GM18909 (cell line): ENCODE measurements at regions not wholly inside any gene's neighbourhood (a gene's known extent, or its start where the extent isn't known, plus 50 kb on each side); places are given as distances from the start of the nearest gene placed in this dataset.
"Not testable (repeated sequence)": the region's sequence is repeated elsewhere in the genome, so short reads cannot be mapped to it uniquely, and the experiment has no call there.

Experiments
- ATAC-seq: cut with Tn5 transposase; IDR thresholded peaks from one replicate; pipeline ENCODE4 v1.9.1; 2021; ENCODE audit warnings: mild to moderate bottlenecking; ENCODE audit not compliant: unreplicated experiment, poor library complexity

DNA sequence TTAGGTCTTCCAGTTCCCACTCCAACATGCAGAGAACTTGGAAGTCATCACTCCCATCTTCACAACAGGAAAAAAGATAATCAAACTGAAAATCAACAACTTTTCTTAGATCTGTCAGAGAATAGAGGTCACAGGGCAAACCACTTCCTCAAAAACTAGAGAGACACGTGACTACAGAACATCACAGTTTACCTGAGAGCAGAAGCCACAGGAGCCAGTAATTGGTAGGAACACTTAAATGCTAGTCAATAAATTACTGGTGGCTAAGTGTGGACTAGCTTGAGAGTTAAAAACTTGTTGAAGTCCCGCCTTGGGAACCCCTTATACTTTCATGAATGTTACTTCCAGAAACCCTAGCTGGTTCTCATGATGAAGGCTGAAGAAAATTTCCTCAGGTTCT lies 81.1 kb downstream of the THSD1 start:
- ATAC-seq = peak; percentile 66

- ATAC-seq = no peak
Observed at GRCh38 chr13:52319876-52320275, 86.1 kb downstream of the THSD1 start.

DNA sequence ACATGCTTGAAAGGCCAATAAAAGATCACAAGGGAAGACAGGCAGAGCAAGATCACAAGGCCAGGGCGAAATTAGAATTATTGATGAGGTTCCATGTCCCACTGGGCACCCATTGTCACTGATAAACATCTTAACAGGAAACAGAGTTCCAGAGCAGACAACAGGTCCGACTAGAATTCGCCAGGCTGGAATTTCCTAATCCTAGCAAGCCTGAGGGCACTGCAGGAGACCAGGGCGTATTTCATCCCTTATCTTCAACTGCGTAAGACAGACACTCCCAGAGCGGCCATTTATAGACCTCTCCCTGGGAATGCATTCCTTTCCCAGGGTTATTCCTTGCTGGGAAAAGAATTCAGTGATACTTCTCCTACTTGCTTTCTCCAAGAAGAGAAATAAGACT lies 96.1 kb downstream of the THSD1 start:
- ATAC-seq = not testable (repeated sequence)

- ATAC-seq = not testable (repeated sequence)
Observed at GRCh38 chr13:52306336-52306735, 99.6 kb downstream of the THSD1 start.

- not testable (repeated sequence) for ATAC-seq
Observed at GRCh38 chr13:52303098-52303497, 102.9 kb downstream of the THSD1 start.

DNA sequence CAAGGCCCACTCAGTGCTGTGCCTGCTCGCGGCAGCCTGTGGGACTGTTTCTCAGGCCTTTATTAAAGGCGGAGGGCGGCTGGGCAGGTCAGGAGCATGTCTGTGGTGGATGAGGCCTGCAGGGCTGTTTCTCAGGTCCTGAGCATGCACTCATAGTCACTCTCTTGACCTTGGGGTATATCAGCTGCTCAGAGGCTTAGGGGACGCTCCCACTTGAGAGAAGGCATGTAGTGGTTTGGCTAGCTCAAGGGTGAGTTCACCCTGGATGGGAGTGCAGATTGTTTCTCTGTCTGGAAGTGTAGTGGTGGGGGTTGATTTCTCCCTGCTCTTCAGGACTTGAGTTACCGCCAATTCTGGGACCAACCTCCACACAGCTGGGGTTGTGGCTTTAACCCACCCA lies 103.3 kb downstream of the THSD1 start:
- not testable (repeated sequence) for ATAC-seq

DNA sequence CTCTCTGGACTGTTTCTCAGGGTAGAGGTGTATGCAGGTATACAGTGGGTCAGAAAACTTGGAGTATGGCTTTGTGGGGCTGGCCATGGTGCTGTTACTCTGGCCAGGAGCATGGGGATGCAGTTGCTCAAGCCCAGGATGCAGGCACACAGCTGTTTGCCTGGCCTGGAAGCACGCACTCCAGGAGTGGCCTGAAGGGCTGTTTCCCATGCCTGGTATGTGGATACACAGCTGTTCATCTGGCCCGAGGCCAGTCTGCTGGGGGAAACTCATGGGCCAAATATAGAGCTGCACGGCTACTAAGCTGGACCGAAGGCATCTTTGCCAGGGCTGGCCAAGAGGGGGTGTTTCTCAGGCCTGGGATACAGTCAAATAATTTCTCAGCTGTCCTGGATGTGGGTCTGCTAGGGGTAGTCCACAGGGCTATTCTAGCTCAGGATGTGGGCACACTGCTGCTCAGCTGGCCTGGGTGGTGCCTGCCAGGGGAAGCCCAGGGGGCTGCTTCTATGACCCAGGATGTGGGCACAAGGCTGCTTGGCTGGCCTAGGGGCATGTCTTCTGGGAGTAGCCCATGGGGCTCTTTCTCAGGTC lies 104.1 kb downstream of the THSD1 start:
- ATAC-seq = not testable (repeated sequence)

DNA sequence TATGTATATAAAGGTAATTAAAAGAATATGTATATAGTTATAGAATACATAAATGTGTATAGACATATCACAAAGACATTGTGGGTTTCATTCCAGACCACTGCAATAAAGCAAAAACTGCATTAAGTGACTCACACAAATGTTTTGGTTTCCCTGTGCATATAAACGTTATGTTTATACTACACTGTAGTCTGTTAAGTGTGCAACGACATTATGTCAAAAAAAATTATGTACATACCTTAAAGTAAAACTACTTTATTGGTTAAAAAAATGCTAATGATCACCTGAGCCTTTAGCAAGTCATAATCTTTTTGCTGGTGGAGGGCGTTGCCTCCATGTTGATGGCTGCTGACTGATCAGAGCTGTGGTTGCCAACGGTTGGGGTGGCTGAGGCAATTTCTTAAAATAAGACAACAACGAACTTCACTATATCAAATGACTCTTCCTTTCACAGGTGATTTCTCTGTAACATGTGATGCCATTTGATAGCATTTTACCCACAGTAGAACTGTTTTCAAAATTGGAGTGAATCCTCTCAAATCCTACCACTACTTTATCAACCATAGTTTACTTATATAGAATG lies 107.8 kb downstream of the THSD1 start:
- not testable (repeated sequence) for ATAC-seq

GRCh38 chr13:52288891-52289290 lies 117.1 kb downstream of the THSD1 start:
- not testable (repeated sequence) for ATAC-seq

DNA sequence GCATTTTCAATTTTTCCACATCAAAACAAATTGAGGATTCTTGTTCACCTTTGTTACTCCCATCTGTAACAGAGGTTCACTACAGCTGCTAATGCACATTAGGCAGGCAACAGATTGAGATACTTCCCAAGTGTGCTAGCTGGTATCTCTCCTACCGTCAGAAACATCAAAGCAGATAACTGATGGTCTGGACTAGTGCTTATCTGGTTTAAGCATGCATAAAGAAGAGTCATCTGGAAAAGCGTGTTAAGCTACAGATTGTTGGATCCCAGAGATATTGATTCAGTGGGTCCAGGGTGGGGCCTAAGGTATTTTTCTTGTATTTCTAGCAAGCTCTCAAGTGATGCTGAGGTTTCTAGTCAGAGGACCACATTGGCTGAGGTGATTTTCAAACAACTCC lies 122.0 kb upstream of the NEK3 start:
- ATAC-seq = not testable (repeated sequence)

GRCh38 chr13:52279408-52279807 lies 120.0 kb upstream of the NEK3 start:
- ATAC-seq = not testable (repeated sequence)

- not testable (repeated sequence) for ATAC-seq
Observed at GRCh38 chr13:52254299-52254698, 94.9 kb upstream of the NEK3 start.

- ATAC-seq = peak; percentile 72
Observed at GRCh38 chr13:52240752-52241151, 81.4 kb upstream of the NEK3 start.

- ATAC-seq = peak; percentile 89
Observed at GRCh38 chr13:52235900-52236595, 76.7 kb upstream of the NEK3 start.

GRCh38 chr13:52234928-52235327 lies 75.5 kb upstream of the NEK3 start:
- ATAC-seq = not testable (repeated sequence)

DNA sequence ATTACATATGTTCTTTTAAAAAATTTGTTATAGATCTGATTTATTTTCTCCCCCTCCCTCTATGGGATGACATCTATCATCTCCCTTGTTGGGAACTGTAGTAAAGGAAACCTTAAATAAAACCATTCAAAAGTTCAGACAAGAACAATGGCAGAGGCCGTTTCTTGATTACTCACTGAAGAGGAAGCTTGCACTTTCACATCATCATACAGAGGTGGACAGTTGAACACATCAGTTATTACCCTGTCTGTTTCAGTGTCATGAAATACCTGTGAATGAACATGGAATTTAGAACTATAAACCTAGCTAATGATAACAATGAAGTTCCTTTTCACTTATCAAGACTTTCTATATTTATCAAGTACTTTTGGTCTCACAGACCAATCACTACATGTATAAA lies 63.7 kb upstream of the NEK3 start:
- ATAC-seq = not testable (repeated sequence)

GRCh38 chr13:52213920-52214319 lies 54.5 kb upstream of the NEK3 start:
- not testable (repeated sequence) for ATAC-seq

DNA sequence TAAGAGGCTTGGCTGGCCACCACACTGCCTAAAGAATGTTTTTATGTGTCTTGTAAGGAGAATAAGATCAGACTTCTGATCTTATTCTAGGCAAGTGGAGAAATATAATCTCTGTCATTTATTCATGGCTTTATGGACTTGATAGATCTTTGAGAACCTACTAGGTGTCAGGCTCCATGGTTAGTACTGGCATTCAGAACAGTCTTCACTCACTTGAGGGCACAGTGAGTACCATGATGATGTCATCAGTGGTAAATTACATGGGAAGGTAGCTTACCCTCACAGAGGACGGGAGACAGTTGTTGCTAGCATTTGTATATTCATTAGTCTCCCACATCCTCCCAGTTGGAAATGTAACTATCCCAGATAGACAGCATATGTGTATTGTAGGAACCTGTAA lies 53.5 kb upstream of the NEK3 start:
- ATAC-seq = not testable (repeated sequence)

- ATAC-seq = not testable (repeated sequence)
Observed at GRCh38 chr13:52211416-52211776, 52.0 kb upstream of the NEK3 start.

- not testable (repeated sequence) for ATAC-seq
Observed at GRCh38 chr13:52210564-52211415, 51.4 kb upstream of the NEK3 start.
